Type B pancreatic cell (in vitro differentiated cells): ENCODE measurements at regions not wholly inside any gene's neighbourhood (a gene's known extent, or its start where the extent isn't known, plus 50 kb on each side); places are given as distances from the start of the nearest gene placed in this dataset.

Experiments used
- DNase-seq: peaks from one replicate; pipeline ENCODE4 v3.0.0; 2021; ENCODE audit warnings: mixed read lengths; ENCODE audit not compliant: unreplicated experiment; ENCODE audit errors: extremely low spot score
- H3K27ac Mint-ChIP-seq: 2 replicates; pipeline ENCODE4 v1.8.0; 2021; ENCODE audit warnings: mild to moderate bottlenecking, mixed read lengths
- H3K27me3 Mint-ChIP-seq: 2 replicates; pipeline ENCODE4 v1.8.0; 2021; ENCODE audit warnings: mixed read lengths
- H3K36me3 Mint-ChIP-seq: 2 replicates; pipeline ENCODE4 v1.8.0; 2021; ENCODE audit warnings: mixed read lengths
- H3K4me1 Mint-ChIP-seq: one replicate; pipeline ENCODE4 v1.8.0; 2021; ENCODE audit warnings: mixed read lengths; ENCODE audit not compliant: unreplicated experiment
- H3K4me3 Mint-ChIP-seq: 2 replicates; pipeline ENCODE4 v1.8.0; 2021; ENCODE audit warnings: mild to moderate bottlenecking, mixed read lengths
- H3K9me3 Mint-ChIP-seq: 2 replicates; pipeline ENCODE4 v1.8.0; 2021; ENCODE audit warnings: mixed read lengths
- CTCF ChIP-seq: fragments of 200-600 bp; sonication (generic); conservative IDR thresholded peaks from 2 replicates; pipeline ENCODE4 v1.5.0; 2021; ENCODE audit warnings: antibody characterized with exemption, mild to moderate bottlenecking

- H3K9me3 Mint-ChIP-seq: no peaks in the 10 kb centered on the region
- no peak overlapping the region for H3K4me3 Mint-ChIP-seq
- no peaks in the 10 kb centered on the region for H3K36me3 Mint-ChIP-seq
- peaks cover 20% of the 10 kb centered on the region for H3K4me1 Mint-ChIP-seq
- no peak for TF ChIP-seq CTCF
- no peak for DNase-seq
- peaks cover 8% of the 10 kb centered on the region for H3K27me3 Mint-ChIP-seq
- H3K27ac Mint-ChIP-seq: no peak overlapping the region
These were observed 309.6 kb upstream of the SEMA6D start for GRCh38 chr15:47407692-47408091.

- Mint-ChIP-seq H3K27ac (no peak overlapping the region), H3K27me3 (peaks cover 7% of the 10 kb centered on the region), H3K4me1 (peaks cover 21% of the 10 kb centered on the region), H3K9me3 (no peaks in the 10 kb centered on the region), H3K36me3 (no peaks in the 10 kb centered on the region), H3K4me3 (no peak overlapping the region)
- no peak for TF ChIP-seq CTCF
- DNase-seq: no peak
These were observed 308.3 kb upstream of the SEMA6D start for GRCh38 chr15:47409038-47409437.

GRCh38 chr15:47409600-47409999 lies 307.7 kb upstream of the SEMA6D start:
- Mint-ChIP-seq H3K4me3 (no peak overlapping the region), H3K4me1 (peaks cover 21% of the 10 kb centered on the region), H3K27me3 (peaks cover 7% of the 10 kb centered on the region), H3K9me3 (no peaks in the 10 kb centered on the region), H3K27ac (no peak overlapping the region), H3K36me3 (no peaks in the 10 kb centered on the region)
- no peak for DNase-seq
- TF ChIP-seq CTCF: no peak

GRCh38 chr15:47410247-47410646 lies 307.1 kb upstream of the SEMA6D start:
- DNase-seq: no peak
- Mint-ChIP-seq H3K36me3 (no peaks in the 10 kb centered on the region), H3K27ac (no peak overlapping the region), H3K9me3 (no peaks in the 10 kb centered on the region), H3K4me3 (no peak overlapping the region), H3K27me3 (peaks cover under 1% of the 10 kb centered on the region), H3K4me1 (peaks cover 20% of the 10 kb centered on the region)
- TF ChIP-seq CTCF: no peak

GRCh38 chr15:47411733-47412132 lies 305.6 kb upstream of the SEMA6D start:
- TF ChIP-seq CTCF: no peak
- Mint-ChIP-seq H3K27ac (no peak overlapping the region), H3K9me3 (no peaks in the 10 kb centered on the region), H3K27me3 (no peaks in the 10 kb centered on the region), H3K4me3 (no peak overlapping the region), H3K36me3 (no peaks in the 10 kb centered on the region), H3K4me1 (peaks cover 30% of the 10 kb centered on the region)
- DNase-seq: no peak

- TF ChIP-seq CTCF: no peak
- H3K9me3 Mint-ChIP-seq: no peaks in the 10 kb centered on the region
- no peak overlapping the region for H3K27ac Mint-ChIP-seq
- DNase-seq: no peak
- H3K36me3 Mint-ChIP-seq: no peaks in the 10 kb centered on the region
- H3K4me1 Mint-ChIP-seq: peaks cover 30% of the 10 kb centered on the region
- no peaks in the 10 kb centered on the region for H3K27me3 Mint-ChIP-seq
- no peak overlapping the region for H3K4me3 Mint-ChIP-seq
These were observed 305.2 kb upstream of the SEMA6D start for GRCh38 chr15:47412136-47412535.
